DMS53 (cell line): ENCODE measurements at regions not wholly inside any gene's neighbourhood (a gene's known extent, or its start where the extent isn't known, plus 50 kb on each side); places are given as distances from the start of the nearest gene placed in this dataset.
"Not testable (repeated sequence)": the region's sequence is repeated elsewhere in the genome, so short reads cannot be mapped to it uniquely, and the experiment has no call there.

Source experiments
- DNase-seq: peaks from one replicate; lab custom pipeline; 2025; lab: John Stamatoyannopoulos, UW

GRCh38 chr1:211206981-211207380 lies 52.2 kb upstream of the RCOR3 start:
- no peak for DNase-seq

- peak; percentile 51 for DNase-seq
Observed at GRCh38 chr1:211200311-211200710, 58.9 kb upstream of the RCOR3 start.

DNA sequence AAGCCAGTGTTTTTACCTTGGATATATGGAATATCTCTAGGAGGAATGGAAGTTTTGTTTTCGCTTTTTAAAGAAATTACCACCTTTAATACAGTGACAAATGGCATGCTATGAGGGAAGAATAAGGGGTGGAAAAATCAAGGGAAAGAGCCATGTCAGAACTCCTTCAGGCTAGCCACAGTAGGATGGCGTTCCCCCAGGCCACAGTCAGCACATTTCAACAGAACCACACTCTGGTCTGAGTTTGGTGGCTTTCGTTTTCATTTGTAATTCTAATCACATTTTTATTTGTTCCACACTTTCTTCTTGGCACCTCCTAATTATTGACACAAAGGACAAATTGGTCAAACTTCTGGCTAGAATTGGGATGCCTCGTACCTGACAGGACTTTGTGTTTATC lies 60.3 kb upstream of the RCOR3 start:
- no peak for DNase-seq

GRCh38 chr1:211198111-211198510 lies 61.1 kb upstream of the RCOR3 start:
- no peak for DNase-seq

DNA sequence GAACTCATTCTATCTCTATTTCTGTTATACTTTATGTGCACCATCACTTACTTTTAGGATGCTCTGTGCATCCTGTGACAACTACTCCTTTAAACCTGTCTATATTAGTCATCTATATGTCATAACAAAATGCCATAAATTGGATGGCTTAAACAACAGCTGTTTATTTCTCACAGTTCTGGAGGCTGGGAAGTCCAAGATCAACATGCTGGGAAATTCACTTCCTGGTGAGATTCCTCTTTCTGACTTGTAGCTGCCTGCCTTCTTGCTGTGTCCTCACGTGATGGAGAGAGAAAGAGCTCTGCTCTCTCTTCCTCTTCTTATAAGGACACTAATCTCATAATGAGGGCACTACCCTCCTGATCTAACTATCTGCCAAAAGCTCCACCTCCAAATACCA lies 62.3 kb upstream of the RCOR3 start:
- DNase-seq: peak; percentile 21

DNA sequence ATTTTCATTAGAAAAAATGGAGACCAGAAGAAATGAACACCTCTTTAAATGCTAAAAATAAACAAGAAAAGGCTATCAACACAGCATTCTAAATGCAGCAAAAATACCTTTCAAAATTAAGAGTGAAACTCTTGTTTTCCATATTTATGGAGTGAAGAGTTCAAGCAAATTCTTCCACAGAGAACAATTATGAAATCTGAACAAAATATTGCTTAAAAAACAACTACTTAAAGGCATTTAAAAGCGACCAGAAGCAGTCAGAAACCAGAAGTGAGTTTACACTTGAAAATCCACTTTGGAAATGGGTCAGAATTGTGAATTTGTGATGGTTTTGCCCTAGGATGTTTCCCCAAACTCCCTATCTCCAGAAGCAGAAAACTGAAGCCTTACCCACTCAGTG lies 60.9 kb upstream of the KCNH1 start:
- no peak for DNase-seq

- DNase-seq: no peak
Observed at GRCh38 chr1:211192227-211192626, 58.3 kb upstream of the KCNH1 start.

GRCh38 chr1:211188721-211189120 lies 54.8 kb upstream of the KCNH1 start:
- not testable (repeated sequence) for DNase-seq

GRCh38 chr1:211183747-211184313 lies 49.9 kb upstream of the KCNH1 start:
- DNase-seq: peak; percentile 30
